SK-N-SH treated with all-trans-retinoic acid at 6 μM for 48 hours (cell line): ENCODE measurements at regions not wholly inside any gene's neighbourhood (a gene's known extent, or its start where the extent isn't known, plus 50 kb on each side); places are given as distances from the start of the nearest gene placed in this dataset.

Experiments used
- ATAC-seq: fragments of 200-7000 bp; cut with Tn5 transposase; 3 replicates; pipeline ENCODE4 v1.9.1; 2020; ENCODE audit warnings: mild to moderate bottlenecking, moderate library complexity
- ARNTL ChIP-seq: fragments of 450-650 bp; formaldehyde crosslinking; IDR thresholded peaks from 2 replicates; pipeline ENCODE4 v1.5.0; 2020; ENCODE audit warnings: low read depth, mild to moderate bottlenecking, moderate library complexity, borderline replicate concordance
- BACH2 ChIP-seq: fragments of 250-450 bp; sonication (Bioruptor Pico); IDR thresholded peaks from 2 replicates; pipeline ENCODE4 v1.9.0; 2021; ENCODE audit warnings: mild to moderate bottlenecking, borderline replicate concordance
- CREB5 ChIP-seq: fragments of 250-450 bp; sonication (Bioruptor Pico); IDR thresholded peaks from 2 replicates; pipeline ENCODE4 v1.5.1; 2020; ENCODE audit warnings: low read depth, mild to moderate bottlenecking, moderate library complexity
- CSDC2 ChIP-seq: fragments of 250-450 bp; sonication (Bioruptor Pico); IDR thresholded peaks from 2 replicates; pipeline ENCODE4 v1.5.0; 2020; ENCODE audit warnings: mild to moderate bottlenecking, moderate library complexity
- CSRNP3 ChIP-seq: fragments of 250-450 bp; sonication (Bioruptor Pico); IDR thresholded peaks from 2 replicates; pipeline ENCODE4 v1.5.1; 2021; ENCODE audit warnings: mild to moderate bottlenecking, moderate library complexity
- ESRRG ChIP-seq: fragments of 250-450 bp; sonication (Bioruptor Pico); IDR thresholded peaks from 2 replicates; pipeline ENCODE4 v1.6.1; 2021; ENCODE audit warnings: mild to moderate bottlenecking
- GLIS3 ChIP-seq: fragments of 250-450 bp; sonication (Bioruptor Pico); IDR thresholded peaks from 2 replicates; pipeline ENCODE4 v1.5.0; 2020; ENCODE audit warnings: mild to moderate bottlenecking, moderate library complexity
- OSR1 ChIP-seq: fragments of 250-450 bp; sonication (Bioruptor Pico); IDR thresholded peaks from 2 replicates; pipeline ENCODE4 v1.8.0; 2022; ENCODE audit warnings: moderate library complexity, mild to moderate bottlenecking, inconsistent platforms
- PPARA ChIP-seq: fragments of 250-450 bp; sonication (Bioruptor Pico); IDR thresholded peaks from 2 replicates; pipeline ENCODE4 v1.5.0; 2020; ENCODE audit warnings: mild to moderate bottlenecking, borderline replicate concordance
- RARB ChIP-seq: fragments of 250-450 bp; sonication (Bioruptor Pico); IDR thresholded peaks from 2 replicates; pipeline ENCODE4 v1.8.0; 2021; ENCODE audit warnings: mild to moderate bottlenecking, moderate library complexity
- SNAI2 ChIP-seq: fragments of 250-450 bp; sonication (Bioruptor Pico); IDR thresholded peaks from 2 replicates; pipeline ENCODE4 v1.5.0; 2020; ENCODE audit warnings: mild to moderate bottlenecking, moderate library complexity
- TCF4 ChIP-seq: fragments of 250-450 bp; sonication (Bioruptor Pico); IDR thresholded peaks from 2 replicates; pipeline ENCODE4 v1.8.0; 2021; ENCODE audit warnings: mild to moderate bottlenecking, moderate library complexity, borderline replicate concordance
- TOX ChIP-seq: fragments of 250-450 bp; sonication (Bioruptor Pico); IDR thresholded peaks from 2 replicates; pipeline ENCODE4 v1.8.0; 2021; ENCODE audit warnings: mild to moderate bottlenecking, moderate library complexity, borderline replicate concordance
- ZC3H10 ChIP-seq: fragments of 250-450 bp; sonication (Bioruptor Pico); IDR thresholded peaks from 2 replicates; pipeline ENCODE4 v1.5.1; 2021; ENCODE audit warnings: mild to moderate bottlenecking, moderate library complexity
- ZFP3 ChIP-seq: fragments of 250-450 bp; sonication (Bioruptor Pico); IDR thresholded peaks from 2 replicates; pipeline ENCODE4 v1.5.0; 2020; ENCODE audit warnings: mild to moderate bottlenecking, moderate library complexity
- ZFP30 ChIP-seq: fragments of 450-650 bp; formaldehyde crosslinking; IDR thresholded peaks from 2 replicates; pipeline ENCODE4 v1.5.0; 2022; ENCODE audit warnings: mild to moderate bottlenecking, moderate library complexity
- ZNF565 ChIP-seq: fragments of 450-650 bp; formaldehyde crosslinking; conservative IDR thresholded peaks from 2 replicates; pipeline ENCODE4 v1.5.0; 2020; ENCODE audit warnings: low read depth, mild to moderate bottlenecking, moderate library complexity
- ZNF70 ChIP-seq: fragments of 450-650 bp; formaldehyde crosslinking; IDR thresholded peaks from 2 replicates; pipeline ENCODE4 v1.5.0; 2020; ENCODE audit warnings: mild to moderate bottlenecking, moderate library complexity
- ZNF8 ChIP-seq: fragments of 450-650 bp; formaldehyde crosslinking; IDR thresholded peaks from 2 replicates; pipeline ENCODE4 v1.5.0; 2020; ENCODE audit warnings: mild to moderate bottlenecking, moderate library complexity
- TF ChIP-seq, protein P1 (sequence below): fragments of 250-450 bp; sonication (Bioruptor Pico); IDR thresholded peaks from 2 replicates; pipeline ENCODE4 v1.8.0; 2020; ENCODE audit warnings: mild to moderate bottlenecking, moderate library complexity, borderline replicate concordance
- TF ChIP-seq, protein P2 (sequence below): fragments of 250-450 bp; sonication (Bioruptor Pico); IDR thresholded peaks from 2 replicates; pipeline ENCODE4 v1.8.0; 2021; ENCODE audit warnings: low read depth, mild to moderate bottlenecking, moderate library complexity, borderline replicate concordance
- TF ChIP-seq, protein P3 (sequence below): fragments of 250-450 bp; sonication (Bioruptor Pico); IDR thresholded peaks from 2 replicates; pipeline ENCODE4 v1.5.0; 2020; ENCODE audit warnings: mild to moderate bottlenecking, moderate library complexity

- TF ChIP-seq ARNTL (no peak), TOX (CRISPR knock-in tag) (no peak), TCF4 (no peak), SNAI2 (no peak), PPARA (CRISPR knock-in tag) (no peak), BACH2 (CRISPR knock-in tag) (no peak), RARB (CRISPR knock-in tag) (no peak), ESRRG (CRISPR knock-in tag) (no peak), ZC3H10 (CRISPR knock-in tag) (no peak), ZNF565 (CRISPR knock-in tag) (no peak), ZFP3 (CRISPR knock-in tag) (no peak), ZNF8 (CRISPR knock-in tag) (no peak)
- TF ChIP-seq, protein P1, sequence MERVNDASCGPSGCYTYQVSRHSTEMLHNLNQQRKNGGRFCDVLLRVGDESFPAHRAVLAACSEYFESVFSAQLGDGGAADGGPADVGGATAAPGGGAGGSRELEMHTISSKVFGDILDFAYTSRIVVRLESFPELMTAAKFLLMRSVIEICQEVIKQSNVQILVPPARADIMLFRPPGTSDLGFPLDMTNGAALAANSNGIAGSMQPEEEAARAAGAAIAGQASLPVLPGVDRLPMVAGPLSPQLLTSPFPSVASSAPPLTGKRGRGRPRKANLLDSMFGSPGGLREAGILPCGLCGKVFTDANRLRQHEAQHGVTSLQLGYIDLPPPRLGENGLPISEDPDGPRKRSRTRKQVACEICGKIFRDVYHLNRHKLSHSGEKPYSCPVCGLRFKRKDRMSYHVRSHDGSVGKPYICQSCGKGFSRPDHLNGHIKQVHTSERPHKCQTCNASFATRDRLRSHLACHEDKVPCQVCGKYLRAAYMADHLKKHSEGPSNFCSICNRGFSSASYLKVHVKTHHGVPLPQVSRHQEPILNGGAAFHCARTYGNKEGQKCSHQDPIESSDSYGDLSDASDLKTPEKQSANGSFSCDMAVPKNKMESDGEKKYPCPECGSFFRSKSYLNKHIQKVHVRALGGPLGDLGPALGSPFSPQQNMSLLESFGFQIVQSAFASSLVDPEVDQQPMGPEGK (CRISPR knock-in tag) = no peak
- ATAC-seq = no peak
These were observed 100.0 kb upstream of the SFSWAP start for GRCh38 chr12:131610891-131611290.

- ATAC-seq = no peak
- TF ChIP-seq ZNF8 (CRISPR knock-in tag) = no peak
- TF ChIP-seq BACH2 (CRISPR knock-in tag) = no peak
- TF ChIP-seq TCF4 = no peak
- TF ChIP-seq ZC3H10 (CRISPR knock-in tag) = no peak
- no peak for TF ChIP-seq OSR1
- TF ChIP-seq CSRNP3 (CRISPR knock-in tag) = no peak
- TF ChIP-seq TOX (CRISPR knock-in tag) = no peak
- no peak for TF ChIP-seq PPARA (CRISPR knock-in tag)
- no peak for TF ChIP-seq ZFP3 (CRISPR knock-in tag)
These were observed 99.3 kb upstream of the SFSWAP start for GRCh38 chr12:131611416-131612091.

DNA sequence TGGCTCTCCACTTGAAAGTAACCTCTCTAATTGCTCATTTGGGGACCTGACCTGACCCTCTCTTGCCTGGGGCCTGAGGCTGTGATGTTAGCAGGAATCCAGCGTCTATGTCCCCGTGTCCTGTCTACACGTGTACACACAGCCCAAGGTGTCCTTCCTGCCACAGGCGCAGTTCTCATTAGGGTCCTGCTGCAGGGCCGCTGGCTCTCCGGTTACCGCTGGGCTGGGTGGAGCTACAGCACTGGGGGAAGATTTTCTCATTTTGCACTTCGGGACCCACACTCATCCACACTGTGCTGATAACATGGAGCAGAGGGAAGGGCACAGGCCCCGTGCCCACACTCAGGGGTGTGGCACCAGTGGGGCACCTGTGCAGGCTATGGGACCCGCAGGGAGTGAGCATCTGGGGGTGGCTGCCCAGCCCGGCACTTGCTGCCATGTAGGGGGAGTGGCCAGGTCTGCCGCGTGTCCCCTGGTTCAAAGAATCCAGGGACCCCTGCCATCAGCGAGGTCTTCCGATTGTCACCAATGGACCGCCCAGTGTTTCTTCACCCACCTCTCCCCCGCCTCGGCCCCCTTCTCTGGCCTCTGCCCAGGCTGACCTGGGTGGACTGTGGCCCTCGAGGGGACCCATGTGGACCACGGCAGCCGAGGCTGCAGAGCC is 98.7 kb upstream of the SFSWAP start:
- no peak for ATAC-seq
- TF ChIP-seq SNAI2 (no peak), ZFP30 (CRISPR knock-in tag) (no peak), CSDC2 (CRISPR knock-in tag) (no peak), ZNF8 (CRISPR knock-in tag) (no peak), BACH2 (CRISPR knock-in tag) (no peak), TOX (CRISPR knock-in tag) (no peak), PPARA (CRISPR knock-in tag) (no peak), ZNF70 (CRISPR knock-in tag) (no peak), GLIS3 (CRISPR knock-in tag) (no peak), ZFP3 (CRISPR knock-in tag) (no peak), TCF4 (no peak), ESRRG (CRISPR knock-in tag) (no peak), CREB5 (CRISPR knock-in tag) (no peak)
- TF ChIP-seq, protein P2, sequence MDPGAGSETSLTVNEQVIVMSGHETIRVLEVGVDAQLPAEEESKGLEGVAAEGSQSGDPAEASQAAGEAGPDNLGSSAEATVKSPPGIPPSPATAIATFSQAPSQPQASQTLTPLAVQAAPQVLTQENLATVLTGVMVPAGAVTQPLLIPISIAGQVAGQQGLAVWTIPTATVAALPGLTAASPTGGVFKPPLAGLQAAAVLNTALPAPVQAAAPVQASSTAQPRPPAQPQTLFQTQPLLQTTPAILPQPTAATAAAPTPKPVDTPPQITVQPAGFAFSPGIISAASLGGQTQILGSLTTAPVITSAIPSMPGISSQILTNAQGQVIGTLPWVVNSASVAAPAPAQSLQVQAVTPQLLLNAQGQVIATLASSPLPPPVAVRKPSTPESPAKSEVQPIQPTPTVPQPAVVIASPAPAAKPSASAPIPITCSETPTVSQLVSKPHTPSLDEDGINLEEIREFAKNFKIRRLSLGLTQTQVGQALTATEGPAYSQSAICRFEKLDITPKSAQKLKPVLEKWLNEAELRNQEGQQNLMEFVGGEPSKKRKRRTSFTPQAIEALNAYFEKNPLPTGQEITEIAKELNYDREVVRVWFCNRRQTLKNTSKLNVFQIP = no peak
- TF ChIP-seq, protein P3, sequence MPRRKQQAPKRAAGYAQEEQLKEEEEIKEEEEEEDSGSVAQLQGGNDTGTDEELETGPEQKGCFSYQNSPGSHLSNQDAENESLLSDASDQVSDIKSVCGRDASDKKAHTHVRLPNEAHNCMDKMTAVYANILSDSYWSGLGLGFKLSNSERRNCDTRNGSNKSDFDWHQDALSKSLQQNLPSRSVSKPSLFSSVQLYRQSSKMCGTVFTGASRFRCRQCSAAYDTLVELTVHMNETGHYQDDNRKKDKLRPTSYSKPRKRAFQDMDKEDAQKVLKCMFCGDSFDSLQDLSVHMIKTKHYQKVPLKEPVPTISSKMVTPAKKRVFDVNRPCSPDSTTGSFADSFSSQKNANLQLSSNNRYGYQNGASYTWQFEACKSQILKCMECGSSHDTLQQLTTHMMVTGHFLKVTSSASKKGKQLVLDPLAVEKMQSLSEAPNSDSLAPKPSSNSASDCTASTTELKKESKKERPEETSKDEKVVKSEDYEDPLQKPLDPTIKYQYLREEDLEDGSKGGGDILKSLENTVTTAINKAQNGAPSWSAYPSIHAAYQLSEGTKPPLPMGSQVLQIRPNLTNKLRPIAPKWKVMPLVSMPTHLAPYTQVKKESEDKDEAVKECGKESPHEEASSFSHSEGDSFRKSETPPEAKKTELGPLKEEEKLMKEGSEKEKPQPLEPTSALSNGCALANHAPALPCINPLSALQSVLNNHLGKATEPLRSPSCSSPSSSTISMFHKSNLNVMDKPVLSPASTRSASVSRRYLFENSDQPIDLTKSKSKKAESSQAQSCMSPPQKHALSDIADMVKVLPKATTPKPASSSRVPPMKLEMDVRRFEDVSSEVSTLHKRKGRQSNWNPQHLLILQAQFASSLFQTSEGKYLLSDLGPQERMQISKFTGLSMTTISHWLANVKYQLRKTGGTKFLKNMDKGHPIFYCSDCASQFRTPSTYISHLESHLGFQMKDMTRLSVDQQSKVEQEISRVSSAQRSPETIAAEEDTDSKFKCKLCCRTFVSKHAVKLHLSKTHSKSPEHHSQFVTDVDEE (CRISPR knock-in tag) = no peak
